RWPE2 (cell line): ENCODE measurements at regions not wholly inside any gene's neighbourhood (a gene's known extent, or its start where the extent isn't known, plus 50 kb on each side); places are given as distances from the start of the nearest gene placed in this dataset.

Experiments used
- ATAC-seq: fragments of 200-7000 bp; cut with Tn5 transposase; 3 replicates; pipeline ENCODE4 v1.9.1; 2021; ENCODE audit warnings: low read depth
- DNase-seq: peaks from one replicate; pipeline ENCODE4 v3.0.0-alpha.2; 2020; ENCODE audit warnings: low spot score
- H3K27ac ChIP-seq: fragments of 450-650 bp; 2 replicates; pipeline ENCODE4 v1.5.1; 2017; ENCODE audit warnings: mild to moderate bottlenecking; ENCODE audit not compliant: poor library complexity, severe bottlenecking
- H3K27me3 ChIP-seq: fragments of 250-450 bp; sonication (Bioruptor Pico); 2 replicates; pipeline ENCODE4 v1.5.1; 2021; ENCODE audit warnings: mild to moderate bottlenecking, moderate library complexity; ENCODE audit not compliant: insufficient read depth, poor library complexity, severe bottlenecking
- H3K36me3 ChIP-seq: fragments of 250-450 bp; sonication (Bioruptor Pico); 2 replicates; pipeline ENCODE4 v1.5.1; 2020; ENCODE audit warnings: low read depth, mild to moderate bottlenecking, moderate library complexity
- H3K4me1 ChIP-seq: fragments of 250-450 bp; sonication (Bioruptor Pico); 2 replicates; pipeline ENCODE4 v1.5.1; 2021; ENCODE audit warnings: mild to moderate bottlenecking, moderate library complexity; ENCODE audit not compliant: insufficient read depth, poor library complexity, severe bottlenecking
- H3K4me3 ChIP-seq: fragments of 250-450 bp; sonication (Bioruptor Pico); 2 replicates; pipeline ENCODE4 v1.5.1; 2021; ENCODE audit warnings: mild to moderate bottlenecking, moderate library complexity; ENCODE audit not compliant: severe bottlenecking
- H3K9me3 ChIP-seq: fragments of 250-450 bp; sonication (Bioruptor Pico); 2 replicates; pipeline ENCODE4 v1.5.1; 2021; ENCODE audit warnings: mild to moderate bottlenecking, moderate library complexity; ENCODE audit not compliant: severe bottlenecking
- TF ChIP-seq, protein P1 (sequence below): fragments of 450-650 bp; IDR thresholded peaks from one replicate; pipeline ENCODE4 v1.5.1; 2017; ENCODE audit warnings: mild to moderate bottlenecking, moderate library complexity; ENCODE audit not compliant: poor library complexity, severe bottlenecking

DNA sequence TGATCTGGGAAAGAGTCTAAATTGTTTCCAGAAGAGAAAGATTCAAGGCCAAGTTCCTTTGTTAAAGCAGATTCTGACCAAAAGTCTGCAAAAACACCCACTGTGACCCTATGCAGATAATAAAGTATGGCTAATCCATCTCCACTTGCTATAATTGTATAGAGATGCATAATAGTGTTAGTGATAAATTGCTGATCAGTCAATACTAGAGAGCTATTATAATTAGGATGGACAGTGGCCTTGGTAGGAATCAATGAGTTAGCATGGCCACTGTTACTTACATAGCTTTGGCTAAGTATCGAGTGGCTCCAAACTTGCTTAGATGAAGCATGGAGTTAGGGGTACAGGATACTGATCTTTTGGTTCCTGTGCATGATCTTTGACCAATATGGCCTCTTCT is 683.4 kb upstream of the MEF2C start:
- no peak overlapping the region for H3K27ac ChIP-seq
- no peak for DNase-seq
- no peaks in the 10 kb centered on the region for H3K9me3 ChIP-seq
- H3K36me3 ChIP-seq = no peaks in the 10 kb centered on the region
- no peaks in the 10 kb centered on the region for H3K4me1 ChIP-seq
- H3K27me3 ChIP-seq = no peaks in the 10 kb centered on the region
- TF ChIP-seq, protein P1, sequence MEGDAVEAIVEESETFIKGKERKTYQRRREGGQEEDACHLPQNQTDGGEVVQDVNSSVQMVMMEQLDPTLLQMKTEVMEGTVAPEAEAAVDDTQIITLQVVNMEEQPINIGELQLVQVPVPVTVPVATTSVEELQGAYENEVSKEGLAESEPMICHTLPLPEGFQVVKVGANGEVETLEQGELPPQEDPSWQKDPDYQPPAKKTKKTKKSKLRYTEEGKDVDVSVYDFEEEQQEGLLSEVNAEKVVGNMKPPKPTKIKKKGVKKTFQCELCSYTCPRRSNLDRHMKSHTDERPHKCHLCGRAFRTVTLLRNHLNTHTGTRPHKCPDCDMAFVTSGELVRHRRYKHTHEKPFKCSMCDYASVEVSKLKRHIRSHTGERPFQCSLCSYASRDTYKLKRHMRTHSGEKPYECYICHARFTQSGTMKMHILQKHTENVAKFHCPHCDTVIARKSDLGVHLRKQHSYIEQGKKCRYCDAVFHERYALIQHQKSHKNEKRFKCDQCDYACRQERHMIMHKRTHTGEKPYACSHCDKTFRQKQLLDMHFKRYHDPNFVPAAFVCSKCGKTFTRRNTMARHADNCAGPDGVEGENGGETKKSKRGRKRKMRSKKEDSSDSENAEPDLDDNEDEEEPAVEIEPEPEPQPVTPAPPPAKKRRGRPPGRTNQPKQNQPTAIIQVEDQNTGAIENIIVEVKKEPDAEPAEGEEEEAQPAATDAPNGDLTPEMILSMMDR = no peak
- ATAC-seq = no peak
- no peak overlapping the region for H3K4me3 ChIP-seq

DNA sequence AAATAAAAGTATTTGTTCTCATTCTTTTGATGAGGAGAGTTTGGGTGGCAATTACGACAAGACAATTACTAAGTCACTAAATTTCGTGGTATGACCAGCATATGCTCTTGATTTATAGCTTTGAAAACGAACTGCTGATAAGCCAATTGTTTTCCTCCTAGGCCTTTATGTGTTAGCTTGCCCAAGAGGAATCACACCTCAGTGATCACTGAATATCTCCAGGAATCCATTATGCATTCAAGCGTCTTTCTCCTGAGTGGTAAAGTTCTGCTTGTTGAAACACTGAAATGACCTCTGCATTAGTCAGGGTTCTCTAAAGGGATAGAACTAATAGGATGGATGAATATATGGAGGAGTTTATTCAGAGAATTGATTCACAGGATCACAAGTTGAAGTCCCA is 677.7 kb upstream of the MEF2C start:
- Histone ChIP-seq H3K4me3 (no peak overlapping the region), H3K9me3 (no peaks in the 10 kb centered on the region), H3K27me3 (no peaks in the 10 kb centered on the region), H3K4me1 (peaks cover 12% of the 10 kb centered on the region), H3K36me3 (no peaks in the 10 kb centered on the region), H3K27ac (no peak overlapping the region)
- ATAC-seq (no peak), DNase-seq (no peak)
- TF ChIP-seq, protein P1 = no peak

DNA sequence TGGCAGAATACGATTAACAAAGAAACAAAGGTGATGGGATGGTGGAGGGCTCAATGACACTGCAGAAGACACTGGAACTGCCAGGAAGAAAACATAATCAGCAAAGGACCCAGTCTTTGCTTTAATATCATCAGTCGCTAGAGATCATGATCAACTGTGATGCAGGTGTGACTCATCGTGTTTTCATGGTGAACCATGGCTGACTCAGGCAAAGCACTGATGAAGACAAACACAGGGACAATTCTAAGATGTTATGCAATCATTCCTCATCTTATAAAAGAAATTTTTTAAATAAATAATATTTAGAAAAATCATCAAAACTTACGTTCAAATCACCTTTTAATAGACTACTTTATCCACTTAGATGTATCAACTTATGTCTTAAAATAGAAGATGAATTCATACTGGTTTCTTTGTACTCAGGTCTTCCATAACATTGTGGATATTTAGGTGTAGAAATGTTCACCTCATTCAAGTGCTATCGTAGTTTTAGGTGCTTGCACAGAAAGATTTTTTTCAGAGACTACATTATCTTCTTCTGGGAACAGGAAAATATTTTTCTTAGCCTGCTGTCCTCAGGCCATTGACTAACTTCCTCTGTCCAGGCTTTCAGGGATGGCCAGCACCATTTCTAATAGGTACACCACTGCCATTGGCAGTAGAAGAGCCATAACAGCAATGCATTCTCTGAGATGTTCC is 673.4 kb upstream of the MEF2C start:
- ATAC-seq (peak; percentile 100), DNase-seq (peak; percentile 73)
- peaks cover 12% of the 10 kb centered on the region for H3K4me1 ChIP-seq
- H3K4me3 ChIP-seq = no peak overlapping the region
- no peaks in the 10 kb centered on the region for H3K9me3 ChIP-seq
- TF ChIP-seq, protein P1 = no peak
- no peaks in the 10 kb centered on the region for H3K27me3 ChIP-seq
- H3K27ac ChIP-seq = peak overlapping the region; percentile 60
- H3K36me3 ChIP-seq = no peaks in the 10 kb centered on the region

- peaks cover 5% of the 10 kb centered on the region for H3K27me3 ChIP-seq
- no peaks in the 10 kb centered on the region for H3K9me3 ChIP-seq
- H3K4me3 ChIP-seq = no peak overlapping the region
- H3K4me1 ChIP-seq = no peaks in the 10 kb centered on the region
- TF ChIP-seq, protein P1 = no peak
- no peaks in the 10 kb centered on the region for H3K36me3 ChIP-seq
- DNase-seq = no peak
- no peak overlapping the region for H3K27ac ChIP-seq
- ATAC-seq = no peak
These were observed 663.7 kb upstream of the MEF2C start for GRCh38 chr5:89546657-89547056.

- no peak overlapping the region for H3K4me3 ChIP-seq
- H3K27ac ChIP-seq = no peak overlapping the region
- H3K4me1 ChIP-seq = no peaks in the 10 kb centered on the region
- no peaks in the 10 kb centered on the region for H3K9me3 ChIP-seq
- no peaks in the 10 kb centered on the region for H3K36me3 ChIP-seq
- DNase-seq (no peak), ATAC-seq (no peak)
- TF ChIP-seq, protein P1 = no peak
- peaks cover 5% of the 10 kb centered on the region for H3K27me3 ChIP-seq
These were observed 662.6 kb upstream of the MEF2C start for GRCh38 chr5:89545626-89546025.
